ENCODE measurements at regions not wholly inside any gene's neighbourhood (a gene's known extent, or its start where the extent isn't known, plus 50 kb on each side); places are given as distances from the start of the nearest gene placed in this dataset.

DNA sequence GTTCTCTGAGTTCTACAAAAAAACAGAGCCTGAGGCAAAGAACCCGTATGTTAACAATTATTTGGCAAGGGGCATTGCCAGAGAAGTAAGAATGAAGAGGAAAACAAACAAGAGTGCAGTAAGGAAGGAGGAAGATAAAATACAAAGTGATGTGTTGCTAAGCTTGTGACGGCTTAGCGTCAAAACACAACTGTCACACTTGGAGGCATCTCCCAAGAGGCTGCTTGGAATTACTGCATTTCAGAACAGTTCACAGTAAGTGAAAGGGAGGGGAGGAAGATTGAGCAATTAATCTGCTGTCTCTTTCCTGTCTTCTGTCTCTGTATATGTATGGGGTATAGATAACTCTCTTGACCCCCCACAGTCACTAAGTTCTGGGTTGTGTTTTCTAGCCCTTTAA, 1017.0 kb upstream of the TMPRSS15 start:
- no peak overlapping the region for H3K4me3 ChIP-seq
- H3K36me3 ChIP-seq, result no peaks in the 10 kb centered on the region
- intact Hi-C loops (cut with DNase I; ENCODE audit: low total_unique reads) (no loop called here), in situ Hi-C loops (cut with MboI; ENCODE audit: low sequenced_read_pairs in 4 of 4) (no loop called here)
- no peaks in the 10 kb centered on the region for H3K4me1 ChIP-seq
- no peak for TF ChIP-seq POLR2A (IDR thresholded peaks at IDR 0.05)
- TF ChIP-seq, protein P1, sequence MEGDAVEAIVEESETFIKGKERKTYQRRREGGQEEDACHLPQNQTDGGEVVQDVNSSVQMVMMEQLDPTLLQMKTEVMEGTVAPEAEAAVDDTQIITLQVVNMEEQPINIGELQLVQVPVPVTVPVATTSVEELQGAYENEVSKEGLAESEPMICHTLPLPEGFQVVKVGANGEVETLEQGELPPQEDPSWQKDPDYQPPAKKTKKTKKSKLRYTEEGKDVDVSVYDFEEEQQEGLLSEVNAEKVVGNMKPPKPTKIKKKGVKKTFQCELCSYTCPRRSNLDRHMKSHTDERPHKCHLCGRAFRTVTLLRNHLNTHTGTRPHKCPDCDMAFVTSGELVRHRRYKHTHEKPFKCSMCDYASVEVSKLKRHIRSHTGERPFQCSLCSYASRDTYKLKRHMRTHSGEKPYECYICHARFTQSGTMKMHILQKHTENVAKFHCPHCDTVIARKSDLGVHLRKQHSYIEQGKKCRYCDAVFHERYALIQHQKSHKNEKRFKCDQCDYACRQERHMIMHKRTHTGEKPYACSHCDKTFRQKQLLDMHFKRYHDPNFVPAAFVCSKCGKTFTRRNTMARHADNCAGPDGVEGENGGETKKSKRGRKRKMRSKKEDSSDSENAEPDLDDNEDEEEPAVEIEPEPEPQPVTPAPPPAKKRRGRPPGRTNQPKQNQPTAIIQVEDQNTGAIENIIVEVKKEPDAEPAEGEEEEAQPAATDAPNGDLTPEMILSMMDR (IDR thresholded peaks at IDR 0.05 in 4 of 5, conservative IDR thresholded peaks at IDR 0.05 in 1 of 5), result no peak
- no peaks in the 10 kb centered on the region for H3K9me3 ChIP-seq
- H3K27ac ChIP-seq, result no peak overlapping the region
- ATAC-seq, result no peak
- DNase-seq, result no peak
- H3K27me3 ChIP-seq, result no peaks in the 10 kb centered on the region

DNA sequence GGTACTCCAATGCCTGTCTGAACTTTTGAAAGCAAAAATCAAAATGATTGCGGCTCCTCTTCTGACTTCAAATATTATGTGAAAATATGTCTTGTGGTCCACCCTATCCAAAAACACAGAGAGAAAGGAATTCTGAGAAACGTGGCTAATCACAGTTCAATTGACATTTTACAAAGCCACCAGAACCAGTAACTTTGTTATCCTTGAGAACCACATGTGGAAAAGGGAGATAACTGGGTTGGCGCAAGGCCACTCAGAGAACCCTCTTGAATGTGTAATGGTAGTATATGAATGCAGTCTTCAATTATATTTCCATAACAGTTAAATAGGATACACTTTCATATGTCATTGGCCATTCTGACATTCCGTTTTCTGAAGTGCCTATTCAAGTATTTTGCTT, 1030.0 kb upstream of the TMPRSS15 start:
- no peaks in the 10 kb centered on the region for H3K36me3 ChIP-seq
- no peak for TF ChIP-seq POLR2A (IDR thresholded peaks at IDR 0.05)
- TF ChIP-seq, protein P1 (IDR thresholded peaks at IDR 0.05 in 4 of 5, conservative IDR thresholded peaks at IDR 0.05 in 1 of 5), result no peak

DNA sequence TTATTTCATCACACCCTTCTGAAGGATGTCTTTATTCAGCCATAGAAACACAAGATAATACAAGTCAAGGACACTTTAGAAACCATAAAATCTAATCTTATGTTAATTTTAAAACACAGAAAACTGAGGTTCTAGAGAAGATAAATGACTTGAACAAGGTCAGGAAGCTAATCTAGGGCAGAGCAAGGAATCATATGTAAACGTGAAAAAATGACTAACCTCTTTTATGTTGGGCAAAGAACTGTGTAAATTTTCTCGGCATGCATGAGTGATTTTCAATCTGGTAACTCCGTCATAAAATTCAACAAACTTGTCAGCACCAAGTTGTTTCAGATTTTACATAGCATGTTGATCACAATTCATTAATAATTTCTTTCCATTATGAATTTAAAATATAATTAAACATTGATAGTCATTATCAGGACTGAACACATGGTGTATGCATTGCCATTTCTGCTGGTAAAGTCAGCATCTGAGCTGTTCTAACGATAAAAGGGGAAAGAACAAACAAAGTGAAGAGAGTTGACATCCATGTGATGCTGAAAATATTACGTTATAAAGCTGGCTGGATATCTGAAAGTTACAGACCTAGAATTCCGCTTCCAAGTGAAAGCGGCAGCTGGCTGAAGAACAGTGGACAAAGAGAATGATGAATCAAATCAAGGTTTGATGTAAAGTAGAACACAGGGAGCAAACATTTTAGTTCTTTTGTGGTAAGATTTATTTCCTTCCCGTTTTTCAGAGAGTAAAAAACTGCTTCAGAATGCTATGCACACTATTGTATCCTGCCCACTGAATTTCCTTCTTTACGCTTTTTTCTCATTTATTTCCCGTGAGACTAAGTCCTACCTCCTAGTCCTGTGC, 1037.4 kb upstream of the TMPRSS15 start:
- TF ChIP-seq, protein P1 (IDR thresholded peaks at IDR 0.05 in 4 of 5, conservative IDR thresholded peaks at IDR 0.05 in 1 of 5), result no peak
- no peak for TF ChIP-seq POLR2A (IDR thresholded peaks at IDR 0.05)
- Histone ChIP-seq H3K27ac (no peak overlapping the region), H3K27me3 (no peaks in the 10 kb centered on the region), H3K9me3 (no peaks in the 10 kb centered on the region), H3K4me3 (no peak overlapping the region), H3K4me1 (no peaks in the 10 kb centered on the region), H3K36me3 (no peaks in the 10 kb centered on the region)
- ATAC-seq (no peak), DNase-seq (no peak)
- intact Hi-C loops (cut with DNase I; ENCODE audit: low total_unique reads), result no loop called here
- in situ Hi-C loops (cut with MboI; ENCODE audit: low sequenced_read_pairs in 4 of 4), result no loop called here

More for the DNA sequence above, 1030.0 kb upstream of the TMPRSS15 start:
- Histone ChIP-seq H3K27ac (no peak overlapping the region), H3K4me3 (no peak overlapping the region), H3K27me3 (no peaks in the 10 kb centered on the region), H3K9me3 (no peaks in the 10 kb centered on the region), H3K4me1 (no peaks in the 10 kb centered on the region)
- ATAC-seq, result no peak
- in situ Hi-C loops (cut with MboI; ENCODE audit: low sequenced_read_pairs in 4 of 4) (no loop called here), intact Hi-C loops (cut with DNase I; ENCODE audit: low total_unique reads) (no loop called here)
- no peak for DNase-seq

- ATAC-seq, result no peak
- H3K4me3 ChIP-seq, result no peak overlapping the region
- H3K9me3 ChIP-seq, result no peaks in the 10 kb centered on the region
- intact Hi-C loops (cut with DNase I; ENCODE audit: low total_unique reads) (no loop called here), in situ Hi-C loops (cut with MboI; ENCODE audit: low sequenced_read_pairs in 4 of 4) (no loop called here)
- DNase-seq, result no peak
- H3K4me1 ChIP-seq, result no peaks in the 10 kb centered on the region
- TF ChIP-seq, protein P1 (IDR thresholded peaks at IDR 0.05 in 4 of 5, conservative IDR thresholded peaks at IDR 0.05 in 1 of 5), result no peak
- no peak for TF ChIP-seq POLR2A (IDR thresholded peaks at IDR 0.05)
- no peaks in the 10 kb centered on the region for H3K36me3 ChIP-seq
- no peaks in the 10 kb centered on the region for H3K27me3 ChIP-seq
- no peak overlapping the region for H3K27ac ChIP-seq
Measured at GRCh38 chr21:19458295-19458694, 1054.7 kb upstream of the TMPRSS15 start.

Data from gastrocnemius medialis (tissue), 4 donors.